H1 (cell line): ENCODE measurements at regions not wholly inside any gene's neighbourhood (a gene's known extent, or its start where the extent isn't known, plus 50 kb on each side); places are given as distances from the start of the nearest gene placed in this dataset.

Experiments
- CTCF ChIA-PET: fragments of 300-600 bp; sonication (Branson Sonifier 250); formaldehyde crosslinking; loops from one replicate; lab custom pipeline; 2021; ENCODE audit not compliant: partially characterized antibody; lab: Charles Lee
- POLR2A ChIA-PET: fragments of 300-600 bp; sonication (Branson Sonifier 250); formaldehyde crosslinking; loops from one replicate; lab custom pipeline; 2021; ENCODE audit warnings: inconsistent platforms; ENCODE audit not compliant: partially characterized antibody; lab: Charles Lee
- DNase-seq, 2 experiments: peaks; one replicate each; pipeline versions ENCODE4 v3.0.0 to v3.0.0-alpha.2; 2010 to 2022; ENCODE audit warnings: low spot score in 2 of 2, low read depth in 1 of 2, mixed read lengths in 1 of 2
- FAIRE-seq: peaks from 2 replicates; lab custom pipeline; 2011; peaks lifted over from hg19 to GRCh38; lab: Jason Lieb, UNC
- H2AFZ ChIP-seq: 2 replicates; pipeline ENCODE4 v1.8.1; 2012; ENCODE audit warnings: low read length, inconsistent platforms
- H2AK5ac ChIP-seq: 2 replicates; pipeline ENCODE4 v1.6.1; 2013; ENCODE audit warnings: low read depth, low read length
- H2BK120ac ChIP-seq: replicated peaks from 2 replicates; pipeline ENCODE3; 2013; ENCODE audit warnings: low read depth, low read length, inconsistent platforms
- H2BK12ac ChIP-seq: 2 replicates; pipeline ENCODE4 v1.6.1; 2013; ENCODE audit warnings: low read depth, low read length
- H2BK15ac ChIP-seq: 2 replicates; pipeline ENCODE4 v1.6.1; 2013; ENCODE audit warnings: low read length
- H2BK20ac ChIP-seq: 2 replicates; pipeline ENCODE4 v1.6.1; 2013; ENCODE audit warnings: low read length
- H2BK5ac ChIP-seq: 2 replicates; pipeline ENCODE4 v1.6.1; 2013; ENCODE audit warnings: low read depth, low read length
- H3K14ac ChIP-seq: 2 replicates; pipeline ENCODE4 v1.6.1; 2013; ENCODE audit warnings: inconsistent platforms; ENCODE audit not compliant: insufficient read length
- H3K18ac ChIP-seq: 2 replicates; pipeline ENCODE4 v1.6.1; 2013; ENCODE audit warnings: low read length; ENCODE audit errors: extremely low read depth
- H3K23ac ChIP-seq: 2 replicates; pipeline ENCODE4 v1.6.1; 2013; ENCODE audit warnings: inconsistent platforms; ENCODE audit not compliant: insufficient read length
- H3K23me2 ChIP-seq: 2 replicates; pipeline ENCODE4 v1.6.1; 2013; ENCODE audit warnings: low read depth, low read length
- H3K27ac ChIP-seq: 2 replicates; pipeline ENCODE4 v1.6.1; 2011; ENCODE audit warnings: low read depth, low read length, inconsistent platforms
- H3K27me3 ChIP-seq, 4 experiments: replicated peaks in 1 of 4; 1 replicate in 1 of 4; 2 replicates in 3 of 4; pipeline versions ENCODE4 v1.6.1 to v1.8.1; 2011 to 2013; ENCODE audit warnings: low read length in 3 of 4, mild to moderate bottlenecking in 3 of 4, inconsistent platforms in 2 of 4, mixed read lengths in 2 of 4, moderate library complexity in 1 of 4; ENCODE audit not compliant: control insufficient read depth in 3 of 4, insufficient read depth in 3 of 4; ENCODE audit errors: extremely low read depth in 1 of 4
- H3K36me3 ChIP-seq, 4 experiments: 2 replicates each; pipeline versions ENCODE4 v1.6.1 to v1.8.1; 2011 to 2013; ENCODE audit warnings: mild to moderate bottlenecking in 4 of 4, low read length in 3 of 4, moderate library complexity in 2 of 4, control low read depth in 1 of 4, inconsistent platforms in 1 of 4; ENCODE audit not compliant: insufficient read depth in 4 of 4, control insufficient read depth in 2 of 4
- H3K4ac ChIP-seq: replicated peaks from 2 replicates; pipeline ENCODE3; 2013; ENCODE audit warnings: low read length, low read depth, mixed read lengths, inconsistent platforms; ENCODE audit not compliant: insufficient read length
- H3K4me1 ChIP-seq, 4 experiments: replicated peaks in 1 of 4; 1 replicate in 1 of 4; 2 replicates in 3 of 4; pipeline versions ENCODE4 v1.6.1 to v1.8.1; 2011 to 2013; ENCODE audit warnings: low read length in 3 of 4, inconsistent platforms in 2 of 4, mixed read lengths in 1 of 4; ENCODE audit not compliant: insufficient read depth in 4 of 4, control insufficient read depth in 3 of 4
- H3K4me2 ChIP-seq, 2 experiments: 2 replicates each; pipeline versions ENCODE4 v1.6.1 to v1.8.1; 2011 to 2013; ENCODE audit warnings: low read depth in 2 of 2, low read length in 2 of 2, control low read depth in 1 of 2, inconsistent platforms in 1 of 2, mild to moderate bottlenecking in 1 of 2; ENCODE audit not compliant: insufficient read depth in 1 of 2
- H3K4me3 ChIP-seq, 4 experiments: fragments of 200-600, 300-600 bp in 1 of 4; sonication (generic), shearing (Covaris generic), sonication (Bioruptor Twin) in 1 of 4; 2 replicates each; pipeline versions ENCODE4 v1.5.1 to v1.8.1; 2011 to 2016; ENCODE audit warnings: low read length in 4 of 4, low read depth in 3 of 4, control low read depth in 2 of 4, inconsistent platforms in 2 of 4, mild to moderate bottlenecking in 2 of 4, mixed read lengths in 1 of 4, moderate library complexity in 1 of 4; ENCODE audit not compliant: insufficient read depth in 2 of 4; ENCODE audit errors: extremely low read depth in 1 of 4
- H3K56ac ChIP-seq: replicated peaks from 2 replicates; pipeline ENCODE3; 2013; ENCODE audit warnings: low read depth, mild to moderate bottlenecking, mixed read lengths, low read length, inconsistent platforms; ENCODE audit not compliant: insufficient read length
- H3K79me1 ChIP-seq: 2 replicates; pipeline ENCODE4 v1.6.1; 2013; ENCODE audit warnings: low read depth, low read length, control low read depth
- H3K79me2 ChIP-seq, 2 experiments: 2 replicates each; pipeline versions ENCODE4 v1.6.1 to v1.8.1; 2012 to 2013; ENCODE audit warnings: low read length in 2 of 2, mild to moderate bottlenecking in 2 of 2, inconsistent platforms in 1 of 2; ENCODE audit not compliant: insufficient read depth in 2 of 2, control insufficient read depth in 1 of 2
- H3K9ac ChIP-seq, 4 experiments: replicated peaks in 1 of 4; 1 replicate in 1 of 4; 2 replicates in 3 of 4; pipeline versions ENCODE4 v1.6.1 to v1.8.1; 2011 to 2013; ENCODE audit warnings: low read depth in 3 of 4, low read length in 3 of 4, control low read depth in 2 of 4, mild to moderate bottlenecking in 2 of 4, moderate library complexity in 2 of 4, inconsistent platforms in 1 of 4; ENCODE audit errors: extremely low read depth in 1 of 4
- H3K9me3 ChIP-seq, 2 experiments: 2 replicates each; pipeline versions ENCODE4 v1.6.1 to v1.8.1; 2012 to 2013; ENCODE audit warnings: mild to moderate bottlenecking in 2 of 2, moderate library complexity in 2 of 2, control low read depth in 1 of 2, inconsistent platforms in 1 of 2, low read depth in 1 of 2, low read length in 1 of 2, mixed read lengths in 1 of 2; ENCODE audit not compliant: insufficient read depth in 2 of 2
- H4K20me1 ChIP-seq, 2 experiments: replicated peaks in 1 of 2; 2 replicates each; pipeline versions ENCODE3 to v1.8.1; 2011 to 2013; ENCODE audit warnings: inconsistent platforms in 2 of 2, low read length in 2 of 2, mild to moderate bottlenecking in 1 of 2; ENCODE audit not compliant: insufficient read depth in 2 of 2, control insufficient read depth in 1 of 2
- H4K5ac ChIP-seq: 2 replicates; pipeline ENCODE4 v1.6.1; 2013; ENCODE audit warnings: low read length, low read depth, mixed read lengths, inconsistent platforms; ENCODE audit not compliant: insufficient read length
- H4K8ac ChIP-seq: 2 replicates; pipeline ENCODE4 v1.8.0; 2013; ENCODE audit warnings: mild to moderate bottlenecking, moderate library complexity, low read length, inconsistent platforms; ENCODE audit not compliant: insufficient read depth; ENCODE audit errors: extremely low read depth
- H4K91ac ChIP-seq: replicated peaks from 2 replicates; pipeline ENCODE3; 2013; ENCODE audit warnings: low read length, mixed read lengths, inconsistent platforms; ENCODE audit not compliant: insufficient read length
- BACH1 ChIP-seq: IDR thresholded peaks from 2 replicates; pipeline ENCODE4 v1.6.1; 2012; ENCODE audit warnings: low read length, improper control_type of control experiment
- BRCA1 ChIP-seq: IDR thresholded peaks from 2 replicates; pipeline ENCODE4 v1.6.1; 2012; ENCODE audit warnings: low read depth, low read length, improper control_type of control experiment
- EP300 ChIP-seq, 2 experiments: IDR thresholded peaks; 1 replicate in 1 of 2; 2 replicates in 1 of 2; pipeline ENCODE4 v1.6.1; 2011 to 2012; ENCODE audit warnings: low read depth in 2 of 2, low read length in 2 of 2, mild to moderate bottlenecking in 2 of 2, borderline replicate concordance in 1 of 2, inconsistent platforms in 1 of 2, moderate library complexity in 1 of 2
- FOSL1 ChIP-seq: IDR thresholded peaks from 2 replicates; pipeline ENCODE4 v1.6.1; 2011; ENCODE audit warnings: mild to moderate bottlenecking, low read depth, low read length, moderate library complexity; ENCODE audit not compliant: insufficient read depth
- GABPA ChIP-seq: IDR thresholded peaks from 2 replicates; pipeline ENCODE4 v1.6.1; 2011; ENCODE audit warnings: mild to moderate bottlenecking, low read length, moderate library complexity, borderline replicate concordance; ENCODE audit not compliant: insufficient read depth
- JUND ChIP-seq: IDR thresholded peaks from 2 replicates; pipeline ENCODE4 v1.6.1; 2011; ENCODE audit warnings: mild to moderate bottlenecking, improper control_type of control experiment, low read length
- KDM1A ChIP-seq: fragments of 200-600, 300-600 bp; sonication (generic); IDR thresholded peaks from 2 replicates; pipeline ENCODE4 v1.7.1; 2016; ENCODE audit warnings: mild to moderate bottlenecking, low read length, borderline replicate concordance
- KDM4A ChIP-seq: IDR thresholded peaks from one replicate; pipeline ENCODE4 v1.7.1; 2012; ENCODE audit warnings: low read depth, mild to moderate bottlenecking, moderate library complexity, low read length, inconsistent platforms; ENCODE audit not compliant: severe bottlenecking
- NRF1 ChIP-seq: IDR thresholded peaks from 2 replicates; pipeline ENCODE4 v1.6.1; 2011; ENCODE audit warnings: mild to moderate bottlenecking, low read depth, low read length, improper control_type of control experiment
- PHF8 ChIP-seq: fragments of 200-600 bp; sonication (generic); conservative IDR thresholded peaks from 2 replicates; pipeline ENCODE4 v1.7.1; 2012; ENCODE audit warnings: low read depth, mild to moderate bottlenecking, inconsistent platforms, low read length, moderate library complexity
- RXRA ChIP-seq: IDR thresholded peaks from 2 replicates; pipeline ENCODE4 v1.6.1; 2011; ENCODE audit warnings: low read depth, mild to moderate bottlenecking, low read length, moderate library complexity; ENCODE audit not compliant: insufficient read depth
- SIN3A ChIP-seq, 2 experiments: IDR thresholded peaks in 1 of 2; conservative IDR thresholded peaks in 1 of 2; 2 replicates each; pipeline ENCODE4 v1.6.1; 2011 to 2012; ENCODE audit warnings: low read length in 2 of 2, improper control_type of control experiment in 1 of 2, low read depth in 1 of 2, mild to moderate bottlenecking in 1 of 2
- SP2 ChIP-seq: IDR thresholded peaks from 2 replicates; pipeline ENCODE4 v1.6.1; 2012; ENCODE audit warnings: mild to moderate bottlenecking, low read length, inconsistent platforms
- SP4 ChIP-seq: IDR thresholded peaks from 2 replicates; pipeline ENCODE4 v1.6.1; 2012; ENCODE audit warnings: low read length, inconsistent platforms
- TEAD4 ChIP-seq: IDR thresholded peaks from 2 replicates; pipeline ENCODE4 v1.6.1; 2012; ENCODE audit warnings: low read depth, low read length, inconsistent platforms, mixed read lengths
- YY1 ChIP-seq: IDR thresholded peaks from 2 replicates; pipeline ENCODE4 v1.6.1; 2011; ENCODE audit warnings: low read depth, mild to moderate bottlenecking, low read length
- WGBS, 2 experiments: shearing (Covaris generic) in 1 of 2; methylation state at CpG; one replicate each; pipeline versions ENCODE4 v1.1.6 to v1.1.7; 2013 to 2015; ENCODE audit warnings: low lambda C conversion rate in 2 of 2, mixed read lengths in 2 of 2, inconsistent platforms in 1 of 2, low coverage in 1 of 2, missing lambda C conversion rate in 1 of 2; ENCODE audit not compliant: insufficient replicate concordance in 2 of 2, insufficient coverage in 1 of 2, insufficient read length in 1 of 2; ENCODE audit errors: extremely low coverage in 1 of 2, missing lambda C conversion rate in 1 of 2; 5-methylcytosine and 5-hydroxymethylcytosine counted together

DNA sequence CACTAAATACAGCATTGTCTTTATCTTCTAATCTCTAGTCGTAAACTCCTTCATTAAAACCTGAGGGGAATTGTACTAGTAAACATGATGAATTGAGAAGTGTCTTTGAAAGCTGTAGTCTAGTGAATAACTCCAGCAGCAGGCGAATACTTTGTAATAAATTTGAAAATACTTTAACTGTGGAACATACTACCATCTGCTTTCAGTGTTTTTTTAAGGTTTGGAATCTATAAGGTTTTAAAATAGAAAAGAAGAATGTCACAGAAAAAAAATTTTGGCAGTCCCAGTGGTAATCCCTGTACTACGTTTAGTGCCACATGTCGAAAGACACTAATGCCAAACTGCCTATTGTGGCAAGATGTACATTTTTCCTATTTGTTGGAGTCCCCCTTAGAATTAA lies 379.0 kb upstream of the NUDT12 start:
- no peak overlapping the region for H2BK120ac ChIP-seq
- no peaks in the 10 kb centered on the region for H3K4me1 ChIP-seq
- ChIA-PET POLR2A (no interaction called here), CTCF (no interaction called here)
- no peak overlapping the region for H3K4ac ChIP-seq
- no peak overlapping the region for H3K4me2 ChIP-seq
- H3K56ac ChIP-seq, result no peak overlapping the region
- DNase-seq, result no peak
- H3K79me1 ChIP-seq, result no peaks in the 10 kb centered on the region
- H3K23ac ChIP-seq, result no peak overlapping the region
- no peaks in the 10 kb centered on the region for H3K36me3 ChIP-seq
- H3K9me3 ChIP-seq, result no peaks in the 10 kb centered on the region
- 93% methylated on average over 4 of the region's 4 CpGs; no CpG with 5 or more reads in 1 of the 2 experiments for WGBS, 2 experiments
- H3K4me3 ChIP-seq, result no peak overlapping the region
- no peak for FAIRE-seq
- H3K27ac ChIP-seq, result no peak overlapping the region
- H3K27me3 ChIP-seq, result no peaks in the 10 kb centered on the region
- no peak overlapping the region for H4K8ac ChIP-seq
- no peak overlapping the region for H4K91ac ChIP-seq
- no peak overlapping the region for H2AFZ ChIP-seq
- no peak overlapping the region for H3K14ac ChIP-seq
- no peak overlapping the region for H3K9ac ChIP-seq
- no peak overlapping the region for H2BK20ac ChIP-seq
- no peak overlapping the region for H2AK5ac ChIP-seq
- H4K20me1 ChIP-seq, result no peaks in the 10 kb centered on the region
- H2BK5ac ChIP-seq, result no peak overlapping the region
- no peak overlapping the region for H2BK12ac ChIP-seq
- H2BK15ac ChIP-seq, result no peak overlapping the region
- H3K79me2 ChIP-seq, result no peaks in the 10 kb centered on the region
- H3K23me2 ChIP-seq, result no peaks in the 10 kb centered on the region
- no peak overlapping the region for H4K5ac ChIP-seq
- H3K18ac ChIP-seq, result no peak overlapping the region
- no peak for TF ChIP-seq JUND
- no peak for TF ChIP-seq BACH1
- no peak for TF ChIP-seq PHF8
- no peak for TF ChIP-seq NRF1
- no peak for TF ChIP-seq SIN3A (conservative IDR thresholded peaks at IDR 0.05 in 1 of 2, IDR thresholded peaks at IDR 0.05 in 1 of 2; ENCODE audit: low read depth in 1 of 2, low read length in 2 of 2)
- no peak for TF ChIP-seq YY1
- TF ChIP-seq TEAD4, result no peak
- no peak for TF ChIP-seq SP4
- no peak for TF ChIP-seq FOSL1
- TF ChIP-seq EP300 (IDR thresholded peaks at IDR 0.05; ENCODE audit: borderline replicate concordance in 1 of 2, low read depth in 2 of 2, low read length in 2 of 2), result no peak
- TF ChIP-seq KDM1A, result no peak
- TF ChIP-seq RXRA, result no peak
- TF ChIP-seq GABPA, result no peak
- TF ChIP-seq BRCA1, result no peak
- TF ChIP-seq KDM4A, result no peak
- TF ChIP-seq SP2, result no peak
